Activated naive CD4-positive, alpha-beta T cell (primary cell): ENCODE measurements at regions not wholly inside any gene's neighbourhood (a gene's known extent, or its start where the extent isn't known, plus 50 kb on each side); places are given as distances from the start of the nearest gene placed in this dataset.
"Not testable (repeated sequence)": the region's sequence is repeated elsewhere in the genome, so short reads cannot be mapped to it uniquely, and the experiment has no call there.

ENCODE experiments used
- DNase-seq, 4 experiments: peaks; one replicate each; lab custom pipeline; 2025; lab: John Stamatoyannopoulos, UW

- DNase-seq: no peak
Observed at GRCh38 chr9:15113288-15113687, 193.7 kb downstream of the TTC39B start.

DNA sequence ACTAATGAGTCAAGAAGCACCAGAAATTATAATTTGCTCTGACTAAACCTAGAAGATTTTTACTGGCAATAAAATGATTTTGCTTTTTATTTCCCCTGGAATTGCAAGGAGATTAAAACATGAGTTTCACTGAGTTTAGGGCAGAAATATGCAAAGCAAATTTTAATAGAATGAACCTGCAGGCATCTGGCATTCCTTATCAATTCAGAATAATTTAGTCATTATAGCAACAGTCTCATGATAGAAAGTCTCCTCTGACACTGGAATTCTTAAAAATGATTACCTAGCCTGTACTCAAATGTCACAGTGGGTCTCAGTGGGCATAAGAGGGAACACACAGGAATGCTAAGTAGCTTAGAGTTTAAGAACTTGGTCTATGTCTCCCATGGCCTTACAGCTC is 195.9 kb downstream of the TTC39B start:
- DNase-seq: no peak

DNA sequence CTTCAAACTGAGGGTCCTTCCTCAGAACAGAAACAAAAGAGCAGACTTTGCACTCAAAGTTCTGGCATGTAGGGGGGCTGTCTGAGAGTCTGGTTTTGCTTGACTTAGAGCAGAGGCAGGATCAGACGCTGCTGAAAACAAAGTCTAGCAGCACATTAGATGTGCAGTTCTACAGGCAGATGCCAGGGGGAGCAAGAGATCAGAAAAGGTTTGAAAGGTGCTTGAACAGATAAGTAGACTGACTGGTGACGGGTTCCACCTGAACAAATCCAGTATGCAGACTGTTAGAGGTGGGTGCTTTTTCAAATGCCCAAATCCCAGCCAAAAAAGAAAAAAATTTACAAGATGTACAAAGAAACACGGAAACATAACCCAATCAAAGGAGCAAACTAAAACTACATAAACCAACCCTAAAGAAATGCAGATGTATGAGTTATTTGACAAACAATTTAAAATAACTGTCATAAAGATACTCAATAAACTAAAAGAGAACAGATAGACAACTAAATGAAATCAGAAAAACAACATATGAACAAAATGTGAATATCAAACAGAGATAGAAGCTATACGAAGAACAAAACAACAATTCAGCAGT is 194.7 kb upstream of the FREM1 start:
- DNase-seq: peak in 1 of 4 experiments; percentile 2

- DNase-seq: no peak
Observed at GRCh38 chr9:15103290-15103689, 193.1 kb upstream of the FREM1 start.

DNA sequence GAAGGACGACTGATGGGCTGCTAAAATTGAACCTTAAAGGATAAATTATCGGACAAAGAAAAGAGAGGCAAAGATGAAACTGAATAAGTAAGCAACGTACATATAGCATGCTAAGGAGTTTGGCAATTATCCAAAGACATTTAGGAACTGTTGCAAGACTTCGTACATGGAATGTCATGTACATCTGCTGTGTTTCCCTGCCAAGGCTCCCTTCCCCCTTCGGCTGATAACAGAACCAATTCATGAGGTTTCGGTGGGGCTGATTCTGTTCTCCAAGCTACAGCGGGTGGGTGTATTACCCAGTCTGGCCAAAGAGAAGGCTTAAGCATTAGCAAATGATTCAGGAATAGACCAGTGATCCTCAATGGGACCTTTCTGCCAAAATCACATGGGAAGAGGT is 190.9 kb upstream of the FREM1 start:
- no peak for DNase-seq

DNA sequence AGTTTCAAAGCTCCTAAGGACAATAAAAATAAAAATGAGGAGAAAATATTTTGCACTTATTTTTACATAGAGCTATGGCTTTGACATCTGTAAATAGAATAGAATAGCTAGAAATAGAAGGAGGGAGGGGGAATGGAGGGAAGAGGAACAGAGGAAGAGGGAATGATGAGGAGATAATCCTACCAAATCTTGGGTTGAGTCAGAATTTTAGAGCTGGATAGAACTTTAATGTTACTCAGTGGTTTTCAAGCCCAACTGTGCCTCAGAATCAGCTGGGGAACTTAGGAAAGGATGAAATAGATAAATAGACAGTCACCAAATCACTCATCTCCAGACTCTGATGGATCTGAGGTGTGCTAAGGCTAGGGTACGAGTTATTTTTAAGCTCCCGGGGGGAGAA is 190.3 kb upstream of the FREM1 start:
- no peak for DNase-seq

- DNase-seq: no peak
Observed at GRCh38 chr9:15096972-15097371, 186.7 kb upstream of the FREM1 start.

DNA sequence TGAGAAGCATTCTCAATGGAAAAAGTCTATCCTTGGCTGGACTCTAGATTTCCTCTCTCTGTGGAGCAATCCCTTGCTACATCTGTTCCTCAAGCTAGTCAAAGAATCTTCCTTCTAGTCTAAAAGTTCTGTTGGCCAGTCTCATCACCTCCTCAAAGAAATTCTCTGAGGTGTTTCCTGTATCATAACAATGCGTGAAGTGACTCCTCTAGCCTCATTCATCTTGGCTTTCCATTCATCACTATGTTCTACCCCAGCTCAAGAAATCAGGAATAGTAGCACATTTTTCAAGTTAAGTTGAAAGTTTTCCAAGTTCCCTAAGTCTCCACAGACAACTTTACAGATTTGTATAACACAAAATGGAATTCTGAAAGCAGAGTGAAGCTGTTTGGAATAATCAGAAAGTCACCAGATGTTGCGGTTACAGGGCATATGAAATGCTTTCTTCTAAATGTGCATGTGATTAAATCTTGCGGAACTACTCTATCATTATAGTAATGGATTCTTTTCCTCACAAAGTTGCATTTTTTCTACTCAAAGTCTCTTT is 176.6 kb upstream of the FREM1 start:
- DNase-seq: no peak

DNA sequence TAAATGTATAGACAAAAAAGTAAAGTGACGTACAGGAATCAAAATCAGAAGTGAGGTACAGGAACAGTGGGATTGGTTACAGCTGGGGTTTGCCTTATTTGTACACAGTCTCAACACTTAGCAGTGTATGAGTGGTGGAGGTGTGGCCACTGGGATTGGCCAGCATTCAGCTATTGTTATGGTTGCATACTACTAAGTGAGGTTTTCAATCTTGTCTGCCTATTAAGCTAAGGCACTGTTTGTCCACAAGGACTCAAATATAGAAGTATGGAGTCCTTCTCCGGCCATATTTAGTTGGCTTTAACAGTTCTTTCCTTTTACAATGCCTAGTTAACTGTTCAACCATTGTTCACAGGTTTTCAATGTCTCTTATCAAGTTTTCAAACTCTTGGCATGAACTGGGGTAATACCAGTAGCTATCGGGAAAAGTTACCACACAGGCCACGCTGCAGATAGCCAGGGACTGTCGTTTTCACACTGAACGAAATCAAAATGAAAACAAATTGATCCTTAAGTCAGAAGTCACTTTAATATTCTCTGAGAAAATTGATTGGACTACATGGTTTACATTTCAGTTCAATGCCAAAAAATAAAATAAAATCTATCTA is 176.0 kb upstream of the FREM1 start:
- no peak for DNase-seq

GRCh38 chr9:15081021-15081753 is 171.0 kb upstream of the FREM1 start:
- DNase-seq: no peak

DNA sequence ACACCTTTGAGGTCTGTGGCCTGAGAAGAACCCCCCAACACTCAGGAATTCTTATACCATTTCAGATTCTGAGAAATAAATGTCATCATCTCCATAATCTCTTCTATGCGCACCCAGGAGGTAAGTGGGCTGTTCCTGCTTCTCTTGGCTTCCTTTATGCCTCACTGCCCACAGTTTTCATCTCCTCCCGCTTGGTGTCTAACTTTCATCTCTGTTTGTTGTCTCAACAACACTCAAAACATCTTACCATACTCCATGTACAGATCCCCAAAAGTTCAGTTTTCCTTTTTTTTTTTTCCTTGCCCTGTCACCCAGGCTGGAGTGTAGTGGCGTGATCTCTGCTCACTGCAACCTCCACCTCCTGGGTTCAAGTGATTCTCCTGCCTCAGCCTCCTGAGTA is 170.2 kb upstream of the FREM1 start:
- DNase-seq: no peak

DNA sequence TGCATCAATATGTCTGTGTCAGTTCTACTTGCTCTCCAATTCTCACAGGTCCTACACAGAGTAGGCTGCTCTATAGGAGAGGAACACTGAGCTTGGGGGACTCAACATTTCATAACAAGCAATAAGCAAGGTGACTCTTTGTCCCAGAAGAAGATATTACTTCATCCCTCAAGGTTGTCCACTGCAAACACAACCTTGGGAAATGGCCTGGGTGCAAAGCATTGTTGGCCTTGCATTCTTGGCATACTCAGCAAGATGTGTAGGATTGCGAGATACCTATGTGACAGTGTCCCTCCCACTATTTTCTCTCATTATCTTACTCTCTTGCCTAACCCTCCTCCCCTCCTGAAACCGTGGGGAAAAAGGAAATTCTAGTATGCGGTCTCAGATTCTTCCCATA is 169.8 kb upstream of the FREM1 start:
- no peak for DNase-seq

- no peak for DNase-seq
Observed at GRCh38 chr9:15077946-15078729, 167.9 kb upstream of the FREM1 start.

GRCh38 chr9:15073620-15074019 is 163.4 kb upstream of the FREM1 start:
- DNase-seq: no peak

DNA sequence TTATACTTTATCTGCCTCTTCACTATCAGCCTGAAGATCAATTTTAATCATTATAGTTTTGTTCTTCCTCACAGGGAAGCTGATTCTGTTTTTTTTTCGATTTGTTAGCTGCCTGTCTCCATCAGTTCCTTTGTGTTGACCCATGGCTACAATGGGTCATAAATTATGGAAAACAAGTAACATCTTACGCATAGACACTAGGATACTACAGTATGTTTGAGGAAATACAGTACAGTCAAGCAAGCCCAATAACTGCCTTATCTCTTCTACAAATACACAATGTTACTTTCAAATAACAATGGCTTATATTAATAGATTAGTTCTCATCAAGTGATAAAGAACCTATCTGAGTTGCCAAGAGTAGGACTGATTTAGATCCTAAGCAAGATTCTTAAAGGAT is 160.5 kb upstream of the FREM1 start:
- no peak for DNase-seq

DNA sequence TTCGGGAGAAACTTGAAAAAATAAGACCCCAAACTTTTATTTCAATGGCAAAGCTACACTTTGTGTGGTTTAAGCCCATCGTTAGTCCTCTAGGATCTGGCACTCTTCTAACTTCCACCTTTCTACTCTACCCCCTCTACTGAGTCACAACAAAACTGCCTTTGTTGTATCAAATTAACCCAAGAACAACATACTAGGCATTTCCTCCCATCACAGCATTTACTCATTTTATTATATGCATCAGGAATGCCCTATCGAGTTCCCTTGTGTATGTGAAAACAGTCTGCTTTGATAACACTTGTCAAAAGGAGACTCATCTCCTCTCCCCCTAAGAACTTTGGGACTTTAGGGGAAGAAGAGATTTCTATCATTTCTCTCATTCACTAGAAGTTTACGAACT is 158.9 kb upstream of the FREM1 start:
- DNase-seq: no peak

- DNase-seq: no peak
Observed at GRCh38 chr9:15068261-15068660, 158.0 kb upstream of the FREM1 start.

DNA sequence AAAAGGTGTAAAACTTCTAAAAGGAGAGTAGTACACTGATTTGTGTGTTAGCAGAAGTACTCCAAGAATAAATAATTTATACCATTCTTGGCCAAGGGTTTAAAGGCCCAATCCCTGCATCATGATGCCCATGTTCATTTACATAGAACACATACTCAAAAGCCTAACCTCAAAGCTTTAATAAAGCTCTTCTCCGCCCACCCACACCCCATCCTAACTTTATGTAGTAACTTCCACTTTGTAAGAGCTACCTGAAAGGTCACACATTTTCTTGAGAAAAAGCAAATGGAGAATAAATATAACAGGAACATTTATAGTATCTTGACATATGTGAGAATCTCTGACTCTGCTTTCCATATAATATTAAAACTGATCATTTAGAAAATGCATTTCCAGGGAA is 148.8 kb upstream of the FREM1 start:
- no peak for DNase-seq

DNA sequence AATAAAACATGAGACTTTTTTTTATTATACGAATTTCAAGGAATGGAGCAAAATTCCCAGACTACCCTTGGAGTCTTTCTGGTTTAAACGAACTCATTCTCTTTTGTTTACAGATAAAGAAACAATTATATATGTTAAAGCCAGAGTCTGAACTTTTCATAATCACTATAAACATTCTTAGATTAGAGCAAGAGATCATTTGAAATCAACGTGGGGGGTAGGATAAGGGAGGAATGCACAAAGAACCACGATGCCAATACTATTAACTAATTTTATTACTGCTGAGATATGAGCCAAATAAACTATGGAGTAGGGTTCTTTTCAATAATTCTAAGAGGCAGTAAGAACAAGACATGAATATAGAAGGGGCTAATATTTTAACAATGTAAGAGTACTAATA is 148.0 kb upstream of the FREM1 start:
- DNase-seq: no peak

DNA sequence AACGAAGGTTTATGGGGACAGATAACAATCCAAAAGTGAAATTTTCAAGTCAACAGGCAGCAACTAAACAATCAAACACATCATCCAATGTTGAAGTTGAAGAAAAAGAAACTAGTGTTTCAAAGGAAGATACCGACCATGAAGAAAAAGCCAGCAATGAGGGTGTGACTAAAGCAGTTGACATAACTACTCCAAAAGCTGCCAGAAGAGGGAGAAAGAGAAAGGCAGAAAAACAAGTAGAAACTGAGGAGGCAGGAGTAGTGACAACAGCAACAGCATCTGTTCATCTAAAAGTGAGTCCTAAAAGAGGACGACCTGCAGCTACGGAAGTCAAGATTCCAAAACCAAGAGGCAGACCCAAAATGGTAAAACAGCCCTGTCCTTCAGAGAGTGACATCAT is 145.1 kb upstream of the FREM1 start:
- not testable (repeated sequence) for DNase-seq

- no peak for DNase-seq
Observed at GRCh38 chr9:15048772-15049171, 138.5 kb upstream of the FREM1 start.

DNA sequence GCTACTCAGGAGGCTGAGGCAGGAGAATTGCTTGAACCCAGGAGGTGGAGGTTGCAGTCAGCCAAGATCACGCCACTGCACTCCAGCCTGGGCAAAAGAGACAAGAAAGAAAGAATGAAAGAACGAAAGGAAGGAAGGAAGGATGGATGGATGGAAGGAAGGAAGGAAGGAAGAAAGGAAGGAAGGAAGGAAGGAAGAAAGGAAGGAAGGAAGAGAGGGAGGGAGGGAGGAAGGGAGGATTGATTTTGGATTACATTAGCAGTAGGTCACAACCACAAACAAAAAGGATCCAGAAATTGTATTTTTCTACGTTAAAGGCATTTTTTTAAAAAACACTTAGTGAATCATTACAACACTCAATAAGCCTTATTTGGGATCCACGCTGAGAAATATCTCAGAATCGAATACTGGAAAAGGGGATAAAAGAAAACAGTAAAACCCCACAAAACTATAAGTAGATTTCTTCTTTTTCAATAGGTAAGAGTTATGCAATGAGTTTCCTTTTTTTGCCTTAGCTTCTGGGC is 136.9 kb upstream of the FREM1 start:
- no peak for DNase-seq
